ENCODE measurements at regions not wholly inside any gene's neighbourhood (a gene's known extent, or its start where the extent isn't known, plus 50 kb on each side); places are given as distances from the start of the nearest gene placed in this dataset.

GRCh38 chr11:93942176-93942575 is 79.0 kb upstream of the HEPHL1 start:
- TF ChIP-seq CTCF (conservative IDR thresholded peaks at IDR 0.05; ENCODE audit: low read length), result no peak
- TF ChIP-seq EZH2phosphoT487 (IDR thresholded peaks at IDR 0.05; ENCODE audit: borderline replicate concordance, low read depth, low read length), result no peak

All from OCI-LY7 (cell line).